ELF-1 (cell line): ENCODE measurements at regions not wholly inside any gene's neighbourhood (a gene's known extent, or its start where the extent isn't known, plus 50 kb on each side); places are given as distances from the start of the nearest gene placed in this dataset.

Experiments
- DNase-seq: peaks from one replicate; pipeline ENCODE4 v3.0.0-alpha.2; 2016; ENCODE audit warnings: low read depth, low spot score

DNA sequence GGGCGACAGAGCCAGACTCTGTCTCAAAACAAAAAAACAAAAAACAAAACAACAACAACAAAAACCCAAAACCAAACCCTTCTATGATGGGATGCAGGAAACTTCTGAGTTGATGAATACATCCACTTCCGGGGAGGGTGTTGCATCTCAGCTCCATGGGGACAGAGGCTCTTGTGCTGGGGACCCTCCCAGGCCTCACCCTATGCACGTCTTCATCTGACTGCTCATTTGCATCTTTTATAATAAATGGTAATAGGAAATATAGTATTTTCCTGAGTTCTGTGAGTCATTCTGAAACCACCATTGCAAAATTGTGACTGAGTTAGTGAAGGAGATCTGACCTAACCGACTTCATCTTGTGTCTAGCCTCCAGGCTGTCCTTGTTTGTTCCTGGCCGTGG is 109.5 kb upstream of the SLC28A3 start:
- DNase-seq, result no peak

DNA sequence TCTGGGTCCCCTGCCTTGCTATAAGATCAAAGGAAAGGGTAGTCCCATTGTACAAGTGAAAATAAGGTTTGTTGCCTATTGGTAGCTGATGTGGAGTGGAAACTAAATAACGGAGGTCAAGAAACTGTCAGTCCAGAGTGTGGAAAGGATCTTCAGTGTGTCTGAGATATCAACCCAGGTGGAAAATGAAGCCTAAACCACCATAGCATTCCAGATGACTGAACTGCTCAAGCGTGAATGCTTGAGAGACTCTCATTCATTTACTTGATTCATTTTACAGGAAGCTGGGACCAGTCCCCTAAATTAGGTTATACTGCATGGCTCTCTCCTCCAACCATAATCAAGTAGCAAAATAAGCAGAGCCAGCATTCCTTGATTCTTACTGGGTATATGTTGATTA is 116.0 kb upstream of the SLC28A3 start:
- no peak for DNase-seq

GRCh38 chr9:84460695-84461094 is 120.1 kb upstream of the SLC28A3 start:
- DNase-seq, result no peak

- DNase-seq, result no peak
These were observed 122.7 kb upstream of the SLC28A3 start for GRCh38 chr9:84463272-84463671.

DNA sequence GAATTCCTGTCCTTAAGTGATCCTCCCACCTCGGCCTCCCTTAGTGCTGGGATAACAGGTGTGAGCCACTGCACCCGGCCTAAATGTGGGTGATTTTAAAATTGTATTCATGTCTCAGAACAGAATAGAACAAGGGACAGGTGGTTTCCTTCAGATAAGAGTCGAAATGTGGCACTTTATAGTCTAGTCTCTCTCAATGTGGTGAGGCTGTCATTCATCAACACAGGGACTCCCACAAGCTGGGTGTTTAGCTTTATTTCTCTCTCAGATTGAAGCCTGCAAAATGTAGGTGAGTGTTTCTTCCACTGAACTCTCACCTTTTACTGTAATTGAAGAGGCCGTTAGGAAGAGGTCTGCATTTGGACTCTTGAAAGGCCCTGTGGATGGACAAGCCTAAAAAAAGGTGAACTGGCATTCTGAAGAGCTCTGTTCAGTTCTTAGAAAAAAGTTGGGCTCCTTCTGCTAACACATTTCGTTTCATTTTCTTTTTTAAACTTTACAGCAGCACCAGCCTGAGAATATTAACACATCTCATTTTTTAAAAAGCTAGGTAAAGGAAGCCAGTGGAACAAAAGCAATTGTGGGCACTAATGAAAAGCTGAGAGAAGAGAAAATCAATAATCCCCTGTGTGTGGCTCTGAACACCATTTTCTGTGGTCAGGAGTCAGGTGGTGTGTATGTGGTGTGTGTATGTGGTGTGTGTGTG is 126.2 kb upstream of the SLC28A3 start:
- no peak for DNase-seq

- no peak for DNase-seq
These were observed 131.3 kb upstream of the SLC28A3 start for GRCh38 chr9:84471816-84472215.

DNA sequence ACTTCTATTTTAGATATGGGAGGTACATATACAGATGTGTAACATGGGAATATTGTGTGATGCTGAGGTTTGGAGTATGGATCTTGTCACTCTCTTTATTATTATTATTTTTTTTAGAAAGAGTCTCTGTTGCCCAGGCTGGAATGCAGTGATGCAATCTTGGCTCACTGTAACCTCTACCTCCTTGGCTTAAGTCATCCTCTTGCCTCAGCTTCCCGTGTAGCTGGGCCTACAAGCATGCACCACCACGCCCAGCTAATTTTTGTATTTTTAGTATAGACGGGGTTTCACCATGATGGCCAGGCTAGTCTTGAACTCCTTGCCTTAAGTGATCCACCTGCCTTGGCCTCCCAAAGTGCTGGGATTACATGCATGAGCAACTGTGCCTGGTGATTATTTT is 138.4 kb upstream of the SLC28A3 start:
- no peak for DNase-seq

GRCh38 chr9:84480071-84480470 is 139.5 kb upstream of the SLC28A3 start:
- no peak for DNase-seq

DNA sequence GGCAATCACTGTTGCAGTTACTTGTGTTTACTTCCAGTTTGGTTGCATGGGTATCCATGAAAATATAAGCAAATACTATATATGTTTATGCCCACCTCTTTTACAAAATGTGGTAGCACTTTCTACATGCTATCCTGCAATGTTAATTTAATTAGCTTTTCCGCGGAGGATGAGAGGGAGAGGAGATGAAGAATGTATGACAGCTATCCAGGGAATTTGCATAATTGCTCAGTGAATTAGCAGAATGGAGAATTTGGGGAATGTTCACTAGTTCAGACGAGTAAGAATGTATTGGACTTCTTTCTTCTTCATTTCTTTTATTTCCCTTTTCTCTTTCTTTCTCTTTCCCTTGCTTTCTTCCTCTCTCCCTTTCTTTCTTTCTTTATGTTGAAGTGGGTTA is 140.7 kb upstream of the SLC28A3 start:
- DNase-seq, result no peak

DNA sequence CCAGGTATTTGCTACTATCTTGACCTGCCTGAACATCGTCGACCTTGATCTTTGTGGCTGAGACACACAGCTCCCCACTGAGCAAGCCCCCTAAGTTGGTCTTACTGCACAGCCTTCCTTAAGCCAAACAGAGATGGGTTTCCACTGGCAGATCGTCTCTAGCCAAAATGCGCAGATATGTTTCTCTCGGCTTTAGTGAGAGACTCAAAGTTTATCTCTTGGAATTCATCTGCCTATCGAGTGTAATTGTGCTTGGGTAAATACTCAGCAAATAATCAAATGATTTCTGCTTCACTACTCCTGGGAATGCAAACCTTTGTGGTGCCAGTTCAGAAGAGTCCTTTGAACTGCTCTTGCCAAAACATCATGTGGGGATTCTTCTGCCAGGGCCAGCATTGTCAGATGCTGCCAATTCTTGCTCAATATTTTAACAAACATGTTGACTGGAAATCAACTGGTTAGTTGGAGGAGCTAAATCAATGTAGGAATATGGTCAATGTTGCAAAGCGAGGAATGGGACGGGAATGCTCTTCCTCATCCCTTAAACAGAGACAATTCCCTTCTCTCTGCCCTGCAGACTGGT is 141.2 kb upstream of the SLC28A3 start:
- no peak for DNase-seq

GRCh38 chr9:84482607-84483006 is 142.0 kb upstream of the SLC28A3 start:
- no peak for DNase-seq

GRCh38 chr9:84484172-84484571 is 143.6 kb upstream of the SLC28A3 start:
- DNase-seq, result no peak

- peak; percentile 20 for DNase-seq
These were observed 145.0 kb upstream of the SLC28A3 start for GRCh38 chr9:84485539-84485938.

GRCh38 chr9:84486663-84487062 is 146.1 kb upstream of the SLC28A3 start:
- no peak for DNase-seq

DNA sequence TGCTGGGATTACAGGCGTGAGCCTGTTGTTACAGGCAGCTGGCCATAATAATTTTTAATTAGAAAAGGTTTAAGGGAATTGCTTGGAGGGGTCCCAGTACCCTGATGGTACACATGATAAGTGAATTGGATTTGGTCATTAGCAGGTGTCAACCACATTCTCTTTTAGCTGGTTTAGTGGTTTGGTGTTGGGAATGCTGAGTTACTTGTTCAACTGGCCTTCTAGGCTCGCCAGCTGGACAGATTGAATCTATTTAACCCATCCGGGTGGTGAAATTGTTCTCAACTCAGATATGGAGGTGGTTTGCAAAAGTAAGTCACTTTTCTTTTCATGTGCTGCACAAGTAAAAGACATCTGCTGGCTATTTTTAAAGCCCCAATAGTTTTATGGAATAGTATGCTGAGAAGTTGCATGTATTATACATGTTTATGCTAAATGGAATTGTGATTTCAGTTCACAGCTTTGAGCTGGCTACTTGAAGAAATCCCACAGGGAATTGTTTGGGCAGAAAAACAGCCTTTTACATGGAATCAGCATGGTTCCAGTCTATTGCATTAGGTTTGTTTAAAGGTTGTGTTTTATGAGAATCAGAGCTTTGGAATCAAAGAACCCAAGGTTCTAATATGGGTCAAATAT is 149.8 kb upstream of the SLC28A3 start:
- DNase-seq, result peak; percentile 14

GRCh38 chr9:84490842-84491325 is 150.3 kb upstream of the SLC28A3 start:
- DNase-seq, result no peak

- DNase-seq, result no peak
These were observed 152.0 kb upstream of the SLC28A3 start for GRCh38 chr9:84492366-84493159.

DNA sequence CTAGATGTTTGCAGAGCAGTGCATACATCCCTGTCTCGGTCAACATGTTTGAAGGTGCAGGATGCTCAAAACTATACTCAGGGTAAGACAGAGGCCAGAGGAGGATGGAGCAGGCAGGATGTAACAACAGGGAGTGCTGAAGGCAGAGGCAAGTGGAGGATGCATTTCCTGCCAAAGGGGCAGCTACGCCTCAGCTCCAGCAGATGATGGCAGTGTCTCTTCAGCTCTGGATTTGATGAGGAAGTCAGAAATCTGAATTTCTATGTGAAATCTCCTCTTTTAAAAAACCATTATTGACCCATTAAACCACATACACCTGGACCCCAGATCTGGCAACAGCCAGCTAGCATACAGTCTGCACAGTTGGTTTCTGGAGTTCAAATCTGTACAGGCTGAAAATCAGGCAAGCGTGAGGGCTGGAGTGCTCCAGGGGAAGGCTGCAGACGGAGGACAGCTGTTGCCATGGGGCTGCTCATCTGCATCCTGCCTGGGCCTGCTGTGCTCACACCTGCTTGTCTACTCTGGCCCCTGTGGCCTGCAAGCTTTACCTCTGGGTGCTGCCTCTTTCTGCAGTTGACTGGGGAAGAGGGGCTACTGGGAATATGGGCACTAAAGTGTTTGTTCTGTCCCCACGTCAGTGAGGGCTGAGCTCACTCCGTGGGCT is 152.9 kb upstream of the SLC28A3 start:
- DNase-seq, result peak; percentile 6

GRCh38 chr9:84499969-84500582 is 159.5 kb upstream of the SLC28A3 start:
- DNase-seq, result no peak

DNA sequence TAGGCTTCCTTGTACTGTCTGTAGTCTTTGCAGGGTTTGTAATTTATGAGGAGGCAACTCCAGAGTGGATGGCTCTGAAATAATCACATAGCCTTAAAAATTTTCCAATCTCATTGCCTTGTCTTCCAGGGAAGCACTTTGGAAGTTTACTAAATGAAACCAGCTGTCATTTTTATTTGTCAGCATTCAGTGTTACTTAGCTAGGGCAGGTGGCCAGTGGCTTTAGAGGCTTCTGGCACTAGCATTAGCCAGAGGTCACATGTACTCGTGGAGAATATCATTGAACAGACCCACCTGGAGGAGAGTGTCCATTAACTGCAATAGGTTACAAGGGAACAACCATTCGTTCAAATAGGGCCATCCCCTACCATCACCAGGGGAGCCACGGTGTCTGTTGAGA is 160.3 kb upstream of the SLC28A3 start:
- no peak for DNase-seq

GRCh38 chr9:84501587-84501986 is 161.0 kb upstream of the SLC28A3 start:
- no peak for DNase-seq
